ENCODE measurements at regions not wholly inside any gene's neighbourhood (a gene's known extent, or its start where the extent isn't known, plus 50 kb on each side); places are given as distances from the start of the nearest gene placed in this dataset.
"Not testable (repeated sequence)": the region's sequence is repeated elsewhere in the genome, so short reads cannot be mapped to it uniquely, and the experiment has no call there.

- peak; percentile 41 for DNase-seq (ENCODE audit: low read depth)
- no peak overlapping the region for H3K4me3 ChIP-seq (ENCODE audit: low read depth, low read length)
- TF ChIP-seq CTCF (IDR thresholded peaks at IDR 0.05; ENCODE audit: control insufficient read depth, extremely low read depth, insufficient read depth) = no peak
These were observed 51.4 kb upstream of the RGL1 start for GRCh38 chr1:183753464-183753891.

GRCh38 chr1:183744132-183744913, 60.6 kb upstream of the RGL1 start:
- no peak for DNase-seq (ENCODE audit: low read depth)
- no peak for TF ChIP-seq CTCF (IDR thresholded peaks at IDR 0.05; ENCODE audit: control insufficient read depth, extremely low read depth, insufficient read depth)
- H3K4me3 ChIP-seq (ENCODE audit: low read depth, low read length) = no peak overlapping the region

- H3K4me3 ChIP-seq (ENCODE audit: low read depth, low read length) = no peak overlapping the region
- no peak for DNase-seq (ENCODE audit: low read depth)
- no peak for TF ChIP-seq CTCF (IDR thresholded peaks at IDR 0.05; ENCODE audit: control insufficient read depth, extremely low read depth, insufficient read depth)
These were observed 62.6 kb upstream of the RGL1 start for GRCh38 chr1:183742355-183742754.

GRCh38 chr1:183739741-183740271, 65.1 kb upstream of the RGL1 start:
- no peak overlapping the region for H3K4me3 ChIP-seq (ENCODE audit: low read depth, low read length)
- DNase-seq (ENCODE audit: low read depth) = no peak
- no peak for TF ChIP-seq CTCF (IDR thresholded peaks at IDR 0.05; ENCODE audit: control insufficient read depth, extremely low read depth, insufficient read depth)

- no peak for DNase-seq (ENCODE audit: low read depth)
- H3K4me3 ChIP-seq (ENCODE audit: low read depth, low read length) = no peak overlapping the region
- no peak for TF ChIP-seq CTCF (IDR thresholded peaks at IDR 0.05; ENCODE audit: control insufficient read depth, extremely low read depth, insufficient read depth)
These were observed 65.8 kb upstream of the RGL1 start for GRCh38 chr1:183739082-183739481.

GRCh38 chr1:183737916-183738315, 67.0 kb upstream of the RGL1 start:
- DNase-seq (ENCODE audit: low read depth); H3K4me3 ChIP-seq (ENCODE audit: low read depth, low read length): not testable (repeated sequence)

- DNase-seq (ENCODE audit: low read depth) = no peak
- no peak overlapping the region for H3K4me3 ChIP-seq (ENCODE audit: low read depth, low read length)
- TF ChIP-seq CTCF (IDR thresholded peaks at IDR 0.05; ENCODE audit: control insufficient read depth, extremely low read depth, insufficient read depth) = no peak
These were observed 68.6 kb upstream of the RGL1 start for GRCh38 chr1:183736343-183736742.

All from LNCaP clone FGC (cell line).